Mesenchymal stem cell (in vitro differentiated cells and primary cell): ENCODE measurements at regions not wholly inside any gene's neighbourhood (a gene's known extent, or its start where the extent isn't known, plus 50 kb on each side); places are given as distances from the start of the nearest gene placed in this dataset.

Experiments
- DNase-seq: peaks from one replicate; pipeline ENCODE4 v3.0.0-alpha.2; 2013
- H2AFZ ChIP-seq: one replicate; pipeline ENCODE4 v1.6.1; 2013; ENCODE audit warnings: low read depth, mild to moderate bottlenecking, control low read depth, inconsistent platforms, low read length, moderate library complexity
- H2AK5ac ChIP-seq: 2 replicates; pipeline ENCODE4 v1.6.1; 2013; ENCODE audit warnings: low read length, moderate library complexity, mild to moderate bottlenecking, inconsistent platforms; ENCODE audit not compliant: severe bottlenecking
- H2BK120ac ChIP-seq: one replicate; pipeline ENCODE4 v1.6.1; 2013; ENCODE audit warnings: low read depth, mild to moderate bottlenecking, inconsistent platforms, low read length, moderate library complexity
- H2BK12ac ChIP-seq, 2 experiments: one replicate each; pipeline ENCODE4 v1.6.1; 2013; ENCODE audit warnings: inconsistent platforms in 2 of 2, low read length in 2 of 2, mild to moderate bottlenecking in 2 of 2, moderate library complexity in 2 of 2, control low read depth in 1 of 2
- H2BK15ac ChIP-seq: one replicate; pipeline ENCODE4 v1.6.1; 2013; ENCODE audit warnings: mild to moderate bottlenecking, low read depth, inconsistent platforms; ENCODE audit not compliant: poor library complexity, severe bottlenecking
- H2BK5ac ChIP-seq: 2 replicates; pipeline ENCODE4 v1.6.1; 2013; ENCODE audit warnings: low read depth, mild to moderate bottlenecking, low read length, control low read depth, inconsistent platforms; ENCODE audit not compliant: poor library complexity, severe bottlenecking
- H3K14ac ChIP-seq, 2 experiments: one replicate each; pipeline ENCODE4 v1.6.1; 2013; ENCODE audit warnings: inconsistent platforms in 2 of 2, low read length in 2 of 2, control low read depth in 1 of 2, mild to moderate bottlenecking in 1 of 2, moderate library complexity in 1 of 2
- H3K18ac ChIP-seq, 2 experiments: one replicate each; pipeline ENCODE4 v1.6.1; 2013; ENCODE audit warnings: inconsistent platforms in 2 of 2, low read length in 2 of 2, control low read depth in 1 of 2, low read depth in 1 of 2, mild to moderate bottlenecking in 1 of 2
- H3K23ac ChIP-seq, 2 experiments: one replicate each; pipeline ENCODE4 v1.6.1; 2013; ENCODE audit warnings: inconsistent platforms in 2 of 2, low read length in 2 of 2, mild to moderate bottlenecking in 2 of 2, moderate library complexity in 2 of 2, control low read depth in 1 of 2
- H3K27ac ChIP-seq: 2 replicates; pipeline ENCODE4 v1.5.1; 2013; ENCODE audit warnings: mild to moderate bottlenecking, moderate library complexity, low read length, control low read depth, inconsistent platforms; ENCODE audit not compliant: poor library complexity, severe bottlenecking
- H3K27me3 ChIP-seq, 2 experiments: 2 replicates each; pipeline versions ENCODE4 v1.6.1 to v1.7.0; 2013; ENCODE audit warnings: low read length in 2 of 2, mild to moderate bottlenecking in 2 of 2, moderate library complexity in 2 of 2, control low read depth in 1 of 2, inconsistent platforms in 1 of 2; ENCODE audit not compliant: control insufficient read depth in 1 of 2, insufficient read depth in 1 of 2
- H3K36me3 ChIP-seq, 2 experiments: 2 replicates each; pipeline versions ENCODE4 v1.6.1 to v1.7.0; 2013; ENCODE audit warnings: low read length in 2 of 2, control low read depth in 1 of 2, inconsistent platforms in 1 of 2, low read depth in 1 of 2, mild to moderate bottlenecking in 1 of 2; ENCODE audit not compliant: insufficient read depth in 2 of 2, control insufficient read depth in 1 of 2
- H3K4ac ChIP-seq, 2 experiments: one replicate each; pipeline ENCODE4 v1.6.1; 2013; ENCODE audit warnings: inconsistent platforms in 2 of 2, low read length in 2 of 2, mild to moderate bottlenecking in 2 of 2, moderate library complexity in 2 of 2, control low read depth in 1 of 2, low read depth in 1 of 2
- H3K4me1 ChIP-seq: 2 replicates; pipeline ENCODE4 v1.6.1; 2013; ENCODE audit warnings: low read depth, low read length, control low read depth; ENCODE audit not compliant: control insufficient read depth, insufficient read depth
- H3K4me2 ChIP-seq: 2 replicates; pipeline ENCODE4 v1.6.1; 2013; ENCODE audit warnings: low read length, mild to moderate bottlenecking, inconsistent platforms; ENCODE audit not compliant: poor library complexity, severe bottlenecking
- H3K4me3 ChIP-seq, 2 experiments: 2 replicates each; pipeline versions ENCODE4 v1.5.1 to v1.7.0; 2013; ENCODE audit warnings: low read length in 2 of 2, mild to moderate bottlenecking in 2 of 2, control low read depth in 1 of 2, low read depth in 1 of 2; ENCODE audit not compliant: insufficient read depth in 1 of 2
- H3K79me1 ChIP-seq: replicated peaks from 2 replicates; pipeline ENCODE4 v1.6.1; 2013; ENCODE audit warnings: mild to moderate bottlenecking, control low read depth, low read length, inconsistent platforms; ENCODE audit not compliant: poor library complexity, severe bottlenecking
- H3K9ac ChIP-seq: 2 replicates; pipeline ENCODE4 v1.7.0; 2013; ENCODE audit warnings: mild to moderate bottlenecking, low read length, moderate library complexity
- H3K9me3 ChIP-seq: 2 replicates; pipeline ENCODE4 v1.7.0; 2013; ENCODE audit warnings: mild to moderate bottlenecking, low read length; ENCODE audit not compliant: control insufficient read depth
- H4K8ac ChIP-seq: one replicate; pipeline ENCODE4 v1.6.1; 2013; ENCODE audit warnings: inconsistent platforms, mild to moderate bottlenecking, low read length, moderate library complexity
- H4K91ac ChIP-seq: one replicate; pipeline ENCODE4 v1.6.1; 2013; ENCODE audit warnings: mild to moderate bottlenecking, low read length, inconsistent platforms
- WGBS: methylation state at CpG from one replicate; pipeline ENCODE4 v1.1.7; 2013; ENCODE audit warnings: mixed read lengths; 5-methylcytosine and 5-hydroxymethylcytosine counted together

DNA sequence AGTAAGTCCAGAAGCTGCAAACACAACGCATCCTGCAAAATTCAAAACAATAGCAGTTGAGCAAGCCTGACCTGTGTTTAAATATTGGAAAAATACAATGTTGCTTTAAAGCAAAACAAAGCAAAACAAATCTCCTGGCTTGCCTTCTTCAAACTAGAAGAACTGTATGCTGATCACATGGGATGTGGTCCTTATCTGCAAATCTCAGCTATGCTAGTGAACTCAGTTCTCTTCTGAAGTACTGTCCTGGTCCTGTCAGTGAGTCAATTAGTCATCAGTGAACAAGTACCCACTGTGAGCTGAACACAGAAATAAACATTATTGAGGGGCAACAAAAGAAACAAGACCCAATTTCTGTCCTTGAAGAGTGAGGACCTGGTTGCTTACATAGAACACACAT lies 522.5 kb downstream of the SMARCA1 start:
- no peak overlapping the region for H2BK15ac ChIP-seq
- no CpG with 5 or more reads among the region's 1 CpG for WGBS
- no peak for DNase-seq
- H2AFZ ChIP-seq = no peak overlapping the region
- no peak overlapping the region for H2BK5ac ChIP-seq
- no peak overlapping the region for H2AK5ac ChIP-seq
- no peak overlapping the region for H3K23ac ChIP-seq
- peaks cover 4% of the 10 kb centered on the region for H3K9me3 ChIP-seq
- no peak overlapping the region for H3K14ac ChIP-seq
- H3K27me3 ChIP-seq = no peaks in the 10 kb centered on the region
- H3K9ac ChIP-seq = no peak overlapping the region
- no peak overlapping the region for H4K8ac ChIP-seq
- H3K79me1 ChIP-seq = no peaks in the 10 kb centered on the region
- no peak overlapping the region for H3K4ac ChIP-seq
- no peak overlapping the region for H3K4me3 ChIP-seq
- no peak overlapping the region for H4K91ac ChIP-seq
- no peak overlapping the region for H3K27ac ChIP-seq
- H3K4me1 ChIP-seq = no peaks in the 10 kb centered on the region
- H2BK12ac ChIP-seq = no peak overlapping the region
- H3K18ac ChIP-seq = no peak overlapping the region
- H3K36me3 ChIP-seq = no peaks in the 10 kb centered on the region
- no peak overlapping the region for H2BK120ac ChIP-seq
- H3K4me2 ChIP-seq = no peak overlapping the region

DNA sequence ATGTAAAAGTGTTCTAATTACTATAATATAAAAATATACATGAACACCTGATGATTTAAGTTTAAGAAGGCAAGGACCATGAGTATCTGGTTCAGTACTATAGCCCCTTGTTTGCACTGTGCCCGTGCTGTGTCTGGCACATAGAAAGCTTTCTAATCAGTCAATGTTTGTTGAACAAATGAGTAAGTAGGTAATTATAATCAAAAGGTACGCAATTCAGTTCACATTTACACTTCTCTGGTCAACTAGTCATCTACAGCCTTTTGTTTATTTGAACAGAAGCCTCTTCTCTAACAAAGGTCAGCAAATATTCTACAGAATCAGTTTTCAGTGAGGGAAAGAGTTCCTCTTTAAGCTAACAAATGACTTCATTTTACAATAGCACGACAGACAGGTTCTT lies 523.3 kb downstream of the SMARCA1 start:
- Histone ChIP-seq H2AFZ (no peak overlapping the region), H3K4me3 (no peak overlapping the region), H3K79me1 (no peaks in the 10 kb centered on the region), H3K36me3 (no peaks in the 10 kb centered on the region), H2BK5ac (no peak overlapping the region), H3K4ac (no peak overlapping the region), H4K8ac (no peak overlapping the region), H2BK12ac (no peak overlapping the region), H3K9me3 (peaks cover 4% of the 10 kb centered on the region), H3K4me2 (no peak overlapping the region), H3K23ac (no peak overlapping the region), H3K9ac (no peak overlapping the region), H3K27me3 (no peaks in the 10 kb centered on the region), H4K91ac (no peak overlapping the region), H2BK15ac (no peak overlapping the region), H2BK120ac (no peak overlapping the region), H2AK5ac (no peak overlapping the region), H3K4me1 (no peaks in the 10 kb centered on the region), H3K18ac (no peak overlapping the region), H3K27ac (no peak overlapping the region), H3K14ac (no peak overlapping the region)
- no peak for DNase-seq
- no CpG with 5 or more reads among the region's 3 CpGs for WGBS

DNA sequence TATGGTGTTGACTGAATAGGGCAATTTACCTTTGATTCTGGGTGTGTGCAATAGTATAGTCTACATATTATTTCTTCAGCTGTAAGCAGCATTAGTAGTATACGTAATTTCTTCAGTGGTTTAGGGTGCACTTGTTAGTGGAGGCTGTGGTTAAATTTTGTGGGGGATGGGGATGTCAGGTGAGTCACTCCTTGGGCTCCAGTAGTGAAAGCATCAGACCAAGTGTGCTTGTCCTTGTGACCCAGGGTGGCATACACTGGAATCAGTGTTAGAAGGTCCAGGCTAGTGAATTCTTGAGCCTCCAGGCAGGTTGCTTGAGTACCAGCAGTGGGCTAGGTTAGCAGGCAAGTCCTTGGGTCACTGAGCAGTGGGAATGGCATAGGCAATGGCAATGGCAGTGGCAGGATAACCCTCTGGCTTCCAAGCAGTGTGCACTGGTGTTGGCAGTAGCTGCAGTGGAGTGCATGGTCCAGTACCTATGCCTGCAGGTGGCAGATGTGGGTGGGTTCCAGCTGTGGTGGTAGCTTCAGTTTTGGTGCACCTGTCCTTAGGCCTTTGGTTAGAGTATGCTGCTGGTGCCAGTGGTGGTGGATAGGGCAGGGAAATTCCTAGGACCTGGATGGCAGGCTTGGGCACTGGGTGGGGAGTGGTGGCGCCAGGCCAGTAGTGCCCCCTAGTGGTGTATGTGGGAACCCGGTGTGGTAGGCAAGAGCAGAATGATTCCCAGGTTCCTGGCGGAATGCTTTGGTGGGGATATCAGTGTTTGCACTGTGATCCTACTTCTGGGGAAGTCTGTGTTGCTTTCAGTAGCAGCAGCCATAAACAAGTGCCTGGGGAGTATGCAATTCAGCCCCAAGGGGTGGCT lies 531.0 kb downstream of the SMARCA1 start:
- Histone ChIP-seq H2BK12ac (no peak overlapping the region), H3K4me1 (no peaks in the 10 kb centered on the region), H4K8ac (no peak overlapping the region), H2AFZ (no peak overlapping the region), H2BK120ac (no peak overlapping the region), H3K9me3 (peaks cover 9% of the 10 kb centered on the region), H3K27ac (no peak overlapping the region), H3K27me3 (no peaks in the 10 kb centered on the region), H3K79me1 (no peaks in the 10 kb centered on the region), H3K4me2 (no peak overlapping the region), H4K91ac (no peak overlapping the region), H3K23ac (no peak overlapping the region), H3K4me3 (no peak overlapping the region), H3K4ac (no peak overlapping the region), H2AK5ac (no peak overlapping the region), H3K36me3 (no peaks in the 10 kb centered on the region), H3K9ac (no peak overlapping the region), H3K14ac (no peak overlapping the region), H2BK15ac (no peak overlapping the region), H3K18ac (no peak overlapping the region), H2BK5ac (no peak overlapping the region)
- WGBS = 73% methylated on average over 4 of the region's 4 CpGs
- no peak for DNase-seq

DNA sequence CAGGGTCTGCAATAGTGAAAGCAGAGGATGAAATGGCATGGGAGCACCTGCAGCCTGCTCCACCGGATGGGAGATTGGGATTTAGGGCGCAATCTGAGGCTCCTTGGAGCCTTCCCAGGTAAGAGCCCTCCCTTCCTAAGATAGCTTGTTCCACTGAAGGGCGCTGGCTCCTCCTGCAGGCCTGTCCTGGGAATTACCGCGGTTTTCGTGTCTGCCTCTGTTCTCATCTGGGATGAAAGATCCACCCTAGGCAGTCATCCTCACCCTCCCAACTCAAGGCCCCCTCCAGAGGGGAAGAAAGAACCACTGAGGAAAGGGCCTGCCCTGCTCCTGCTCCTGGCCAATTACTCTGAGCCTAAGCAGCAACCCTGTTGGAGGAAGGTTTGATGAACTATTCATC lies 547.5 kb downstream of the SMARCA1 start:
- no peak overlapping the region for H2AK5ac ChIP-seq
- no peak overlapping the region for H2BK12ac ChIP-seq
- peak; percentile 0 for DNase-seq
- no peaks in the 10 kb centered on the region for H3K79me1 ChIP-seq
- H4K91ac ChIP-seq = no peak overlapping the region
- no peak overlapping the region for H2BK5ac ChIP-seq
- no peak overlapping the region for H3K14ac ChIP-seq
- no peaks in the 10 kb centered on the region for H3K36me3 ChIP-seq
- no peak overlapping the region for H2BK15ac ChIP-seq
- no CpG with 5 or more reads among the region's 6 CpGs for WGBS
- H3K4me2 ChIP-seq = no peak overlapping the region
- no peak overlapping the region for H3K18ac ChIP-seq
- H3K27me3 ChIP-seq = no peaks in the 10 kb centered on the region
- H3K4me3 ChIP-seq = no peak overlapping the region
- no peaks in the 10 kb centered on the region for H3K9me3 ChIP-seq
- no peak overlapping the region for H4K8ac ChIP-seq
- no peak overlapping the region for H2AFZ ChIP-seq
- H3K4ac ChIP-seq = no peak overlapping the region
- H3K9ac ChIP-seq = no peak overlapping the region
- no peak overlapping the region for H3K23ac ChIP-seq
- H2BK120ac ChIP-seq = no peak overlapping the region
- H3K27ac ChIP-seq = no peak overlapping the region
- no peaks in the 10 kb centered on the region for H3K4me1 ChIP-seq
